Activated CD8-positive, alpha-beta memory T cell treated with anti-CD3 and anti-CD28 coated beads, Interleukin-2, amount 10 ng/mL, durations not matched to agents 7 days and 5 days (primary cell): ENCODE measurements at regions not wholly inside any gene's neighbourhood (a gene's known extent, or its start where the extent isn't known, plus 50 kb on each side); places are given as distances from the start of the nearest gene placed in this dataset.

Experiments used
- ATAC-seq: fragments of 150-1000 bp; cut with Tn5 transposase; one replicate; pipeline ENCODE4 v1.10.0; 2021; ENCODE audit warnings: moderate library complexity
- CTCF ChIA-PET: fragments of 350-600 bp; sonication (Branson Sonifier 250); formaldehyde crosslinking; loops from one replicate; lab custom pipeline; 2021; ENCODE audit warnings: antibody characterized with exemption; lab: Charles Lee
- DNase-seq: peaks from one replicate; pipeline ENCODE4 v3.0.0-alpha.2; 2020
- H3K27ac Mint-ChIP-seq: one replicate; pipeline ENCODE4 v1.8.0; 2021; ENCODE audit warnings: mild to moderate bottlenecking, mixed read lengths
- H3K27me3 Mint-ChIP-seq: one replicate; pipeline ENCODE4 v1.8.0; 2021; ENCODE audit warnings: mixed read lengths
- H3K36me3 Mint-ChIP-seq: one replicate; pipeline ENCODE4 v1.8.0; 2021; ENCODE audit warnings: mild to moderate bottlenecking, mixed read lengths
- H3K4me1 Mint-ChIP-seq: one replicate; pipeline ENCODE4 v1.8.0; 2021; ENCODE audit warnings: mixed read lengths
- H3K4me3 Mint-ChIP-seq: one replicate; pipeline ENCODE4 v1.8.0; 2021; ENCODE audit warnings: mild to moderate bottlenecking, moderate library complexity, mixed read lengths
- H3K9me3 Mint-ChIP-seq: one replicate; pipeline ENCODE4 v1.8.0; 2022; ENCODE audit warnings: low read depth, mixed read lengths

DNA sequence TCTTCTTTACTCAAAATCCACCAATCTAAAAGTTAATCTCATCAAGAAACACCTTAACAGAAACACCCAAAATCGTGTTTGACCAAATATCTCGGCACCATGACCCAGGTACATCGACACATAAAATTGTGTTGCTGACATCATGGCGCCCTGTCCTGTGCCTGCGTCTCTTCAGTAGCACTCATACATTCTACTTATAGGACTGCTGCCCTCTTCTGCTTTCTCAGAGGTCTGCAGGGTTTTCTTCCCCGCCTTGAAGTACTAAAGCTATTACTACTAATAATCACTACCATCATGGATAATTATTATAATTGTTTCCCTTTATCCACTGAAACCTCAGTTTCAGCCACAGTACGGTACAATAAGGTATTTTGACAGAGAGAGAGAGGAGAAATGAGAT is 1403.1 kb upstream of the TENM3 start:
- Mint-ChIP-seq H3K36me3 (no peaks in the 10 kb centered on the region), H3K4me1 (no peaks in the 10 kb centered on the region), H3K27me3 (no peaks in the 10 kb centered on the region), H3K27ac (no peak overlapping the region), H3K9me3 (peaks cover 2% of the 10 kb centered on the region), H3K4me3 (no peak overlapping the region)
- no peak for ATAC-seq
- CTCF ChIA-PET = no interaction called here
- DNase-seq = no peak

DNA sequence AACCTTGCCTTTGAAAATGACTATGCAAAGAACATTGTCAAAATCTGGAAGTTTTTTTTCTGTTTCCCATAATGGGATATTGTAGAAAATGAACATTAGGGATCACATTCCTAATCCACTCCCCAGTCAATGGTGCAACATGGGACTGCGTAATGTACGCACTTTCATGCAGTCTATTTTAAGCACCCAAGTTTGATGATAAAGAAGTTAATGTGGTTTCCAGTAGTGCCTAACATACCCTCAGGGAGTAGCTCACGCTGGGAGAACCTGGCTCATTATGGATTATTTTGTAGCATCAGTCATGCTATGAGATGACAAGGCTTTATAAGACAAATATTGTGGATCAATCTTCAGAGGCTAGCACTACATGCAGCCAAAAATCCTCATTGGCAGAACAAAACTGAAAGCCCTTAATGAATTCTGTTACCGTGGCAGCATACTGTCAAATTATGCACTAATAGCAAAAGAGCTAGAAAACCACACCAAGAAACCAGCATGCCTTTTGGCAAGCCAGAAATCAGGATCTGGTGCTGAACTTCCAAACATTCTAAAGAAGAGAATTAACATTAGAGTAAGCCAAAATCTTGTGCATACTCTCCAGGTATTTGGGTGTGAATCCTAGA is 1392.8 kb upstream of the TENM3 start:
- no peaks in the 10 kb centered on the region for H3K27me3 Mint-ChIP-seq
- DNase-seq (no peak), ATAC-seq (no peak)
- peaks cover 2% of the 10 kb centered on the region for H3K9me3 Mint-ChIP-seq
- no peak overlapping the region for H3K4me3 Mint-ChIP-seq
- CTCF ChIA-PET = no interaction called here
- H3K27ac Mint-ChIP-seq = no peak overlapping the region
- H3K36me3 Mint-ChIP-seq = no peaks in the 10 kb centered on the region
- no peaks in the 10 kb centered on the region for H3K4me1 Mint-ChIP-seq

DNA sequence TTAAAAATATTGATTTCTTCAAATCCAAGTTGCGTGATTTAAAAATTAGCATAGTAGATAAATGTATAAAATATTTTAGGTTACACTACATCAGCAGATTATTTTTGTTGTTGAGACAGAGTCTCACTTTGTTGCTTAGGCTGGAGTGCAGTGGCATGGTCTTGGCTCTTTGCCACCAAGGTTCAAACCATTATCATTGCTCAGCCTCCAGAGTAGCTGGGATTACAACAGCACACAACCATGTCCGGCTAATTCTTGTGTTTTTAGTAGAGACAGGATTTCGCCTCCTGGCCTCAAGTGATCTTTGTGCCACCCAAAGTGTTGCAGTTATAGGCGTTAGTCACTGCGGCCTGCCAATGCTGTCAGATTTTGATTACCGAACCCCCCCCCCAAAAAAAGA is 1390.5 kb upstream of the TENM3 start:
- CTCF ChIA-PET = no interaction called here
- H3K9me3 Mint-ChIP-seq = peaks cover 2% of the 10 kb centered on the region

DNA sequence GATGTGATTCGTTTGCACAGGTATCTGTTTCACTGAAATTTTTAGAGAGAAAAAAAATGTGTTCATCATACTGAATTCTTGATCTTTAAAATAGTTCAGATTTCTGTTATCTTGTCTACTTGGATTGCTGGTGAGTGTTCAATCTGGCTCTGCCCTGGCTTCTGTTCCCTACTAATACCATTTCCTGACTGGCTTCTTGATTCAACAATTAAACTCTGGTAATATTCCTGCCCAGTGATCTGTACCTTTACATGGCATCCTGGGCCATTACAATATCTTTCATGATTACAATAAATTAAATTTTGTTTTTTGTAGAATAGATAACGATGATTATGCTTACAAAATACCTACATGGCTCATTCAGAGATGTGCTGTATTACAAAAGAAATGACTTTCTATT is 1388.0 kb upstream of the TENM3 start:
- no peak overlapping the region for H3K27ac Mint-ChIP-seq
- CTCF ChIA-PET = no interaction called here

More for the DNA sequence above, 1390.5 kb upstream of the TENM3 start:
- no peak for DNase-seq
- H3K4me3 Mint-ChIP-seq = no peak overlapping the region
- no peaks in the 10 kb centered on the region for H3K36me3 Mint-ChIP-seq
- H3K27me3 Mint-ChIP-seq = no peaks in the 10 kb centered on the region
- H3K4me1 Mint-ChIP-seq = no peaks in the 10 kb centered on the region
- no peak overlapping the region for H3K27ac Mint-ChIP-seq
- no peak for ATAC-seq

DNA sequence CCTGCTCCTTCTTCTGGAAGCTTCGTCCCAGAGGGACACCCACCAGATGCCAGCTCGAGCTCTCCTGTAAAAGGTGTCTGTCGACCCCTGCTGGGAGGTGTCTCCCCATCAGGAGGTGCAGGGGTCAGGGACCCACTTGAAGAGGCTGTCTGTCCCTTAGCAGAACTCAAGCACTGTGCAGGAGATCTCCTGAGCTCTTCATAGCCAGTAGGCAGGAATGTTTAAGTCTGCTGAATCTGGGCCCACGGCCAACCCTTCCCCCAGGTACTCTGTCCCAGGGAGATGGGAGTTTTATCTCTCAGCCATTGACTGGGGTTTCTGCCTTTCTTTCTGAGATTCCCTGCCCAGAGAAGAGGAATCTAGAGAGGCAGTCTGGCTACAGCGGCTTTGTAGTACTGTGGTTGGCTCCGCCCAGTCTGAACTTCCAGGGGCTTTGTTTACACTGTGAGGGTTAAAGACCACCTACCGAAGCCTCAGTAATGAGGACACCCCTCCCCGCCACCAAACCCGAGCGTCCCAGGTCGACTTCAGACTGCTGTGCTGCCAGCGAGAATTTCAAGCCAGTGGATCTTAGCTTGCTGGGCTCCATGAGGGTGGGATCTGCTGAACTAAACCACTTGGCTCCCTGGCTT is 1383.0 kb upstream of the TENM3 start:
- no peaks in the 10 kb centered on the region for H3K36me3 Mint-ChIP-seq
- no peaks in the 10 kb centered on the region for H3K27me3 Mint-ChIP-seq
- no peak for ATAC-seq
- no peak overlapping the region for H3K27ac Mint-ChIP-seq
- peaks cover 9% of the 10 kb centered on the region for H3K9me3 Mint-ChIP-seq
- H3K4me1 Mint-ChIP-seq = no peaks in the 10 kb centered on the region
- no peak overlapping the region for H3K4me3 Mint-ChIP-seq
- CTCF ChIA-PET = no interaction called here
- DNase-seq = no peak

More for the DNA sequence above, 1388.0 kb upstream of the TENM3 start:
- H3K27me3 Mint-ChIP-seq = no peaks in the 10 kb centered on the region
- ATAC-seq (no peak), DNase-seq (no peak)
- H3K9me3 Mint-ChIP-seq = peaks cover 2% of the 10 kb centered on the region
- no peak overlapping the region for H3K4me3 Mint-ChIP-seq
- H3K36me3 Mint-ChIP-seq = no peaks in the 10 kb centered on the region
- H3K4me1 Mint-ChIP-seq = no peaks in the 10 kb centered on the region

DNA sequence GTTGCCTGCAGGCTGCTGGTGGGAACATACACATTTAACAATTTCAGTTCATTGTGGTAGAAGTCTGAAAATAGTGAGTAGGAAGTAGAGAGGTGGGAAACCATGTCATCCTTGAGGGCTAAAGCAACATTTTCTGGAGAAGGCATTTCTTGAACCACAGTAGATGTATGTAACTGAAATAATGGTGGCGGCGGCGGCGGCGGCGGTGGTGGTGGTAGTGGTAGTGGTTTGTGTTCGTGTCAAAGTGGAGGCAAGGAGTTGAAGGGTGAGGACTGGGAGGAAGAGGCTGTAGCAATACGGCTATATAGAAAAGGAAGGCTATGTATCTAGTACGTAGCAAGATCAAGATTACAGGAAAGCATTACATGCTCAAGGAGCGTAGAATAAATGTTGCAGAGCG is 1381.6 kb upstream of the TENM3 start:
- H3K27ac Mint-ChIP-seq = no peak overlapping the region
- ATAC-seq (no peak), DNase-seq (no peak)
- H3K9me3 Mint-ChIP-seq = peaks cover 9% of the 10 kb centered on the region
- no peaks in the 10 kb centered on the region for H3K36me3 Mint-ChIP-seq
- H3K4me3 Mint-ChIP-seq = no peak overlapping the region
- H3K27me3 Mint-ChIP-seq = no peaks in the 10 kb centered on the region
- CTCF ChIA-PET = no interaction called here
- H3K4me1 Mint-ChIP-seq = no peaks in the 10 kb centered on the region

DNA sequence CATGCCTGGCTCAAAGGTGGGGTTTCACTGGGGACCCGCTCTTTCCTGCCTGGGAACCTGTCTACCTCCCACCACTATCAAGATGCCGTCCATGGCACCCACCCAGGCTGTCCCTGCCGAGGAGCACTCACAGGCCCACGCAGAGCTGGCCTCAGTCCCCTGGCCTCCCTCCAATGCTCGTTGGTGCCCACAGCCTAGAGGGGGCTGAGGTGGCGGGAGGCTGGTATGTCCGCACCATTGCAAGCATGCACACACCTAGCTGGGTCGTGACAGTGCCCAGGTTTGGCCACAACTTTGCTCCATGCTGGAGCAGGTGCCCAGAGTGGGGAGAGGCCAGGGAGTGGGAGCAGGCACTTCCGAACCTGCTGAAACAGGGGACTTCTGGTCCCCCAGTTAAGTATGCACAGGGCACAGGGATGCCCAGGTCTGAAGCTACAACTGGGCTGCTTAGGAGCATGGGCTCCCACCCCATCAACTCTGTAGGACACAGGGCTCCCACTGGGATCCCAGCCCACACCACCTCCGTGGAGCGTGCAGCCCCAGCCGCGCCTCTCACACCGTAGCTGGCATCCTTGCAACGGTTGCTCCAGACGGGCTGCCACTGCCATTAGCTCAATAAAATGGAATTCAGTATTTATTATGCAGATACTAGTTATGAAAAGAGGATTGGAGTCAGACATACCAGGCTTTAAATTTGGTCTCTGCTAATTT is 1376.1 kb upstream of the TENM3 start:
- no peak for ATAC-seq
- Mint-ChIP-seq H3K4me1 (no peaks in the 10 kb centered on the region), H3K27ac (no peak overlapping the region), H3K9me3 (peaks cover 2% of the 10 kb centered on the region), H3K36me3 (no peaks in the 10 kb centered on the region), H3K27me3 (no peaks in the 10 kb centered on the region), H3K4me3 (no peak overlapping the region)
- no peak for DNase-seq
- CTCF ChIA-PET = no interaction called here

DNA sequence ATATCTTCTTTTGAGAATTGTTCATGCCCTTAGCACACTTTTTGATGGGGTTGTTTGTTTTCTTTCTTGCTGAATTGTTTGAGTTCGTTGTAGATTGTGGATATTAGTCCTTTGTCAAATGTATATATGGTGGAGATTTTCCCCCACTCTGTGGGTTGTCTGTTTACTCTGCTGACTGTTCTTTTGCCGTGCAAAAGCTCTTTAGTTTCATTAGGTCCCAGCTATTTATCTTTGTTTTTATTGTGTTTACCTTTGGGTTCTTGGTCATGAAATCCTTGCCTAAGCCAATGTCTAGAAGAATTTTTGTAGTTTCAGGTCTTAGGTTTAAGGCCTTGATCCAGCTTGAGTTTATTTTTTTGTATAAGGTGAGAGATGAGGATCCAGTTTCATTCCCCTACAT is 1372.6 kb upstream of the TENM3 start:
- ATAC-seq = no peak
- Mint-ChIP-seq H3K27ac (no peak overlapping the region), H3K36me3 (no peaks in the 10 kb centered on the region), H3K4me3 (no peak overlapping the region), H3K9me3 (peaks cover 3% of the 10 kb centered on the region), H3K4me1 (no peaks in the 10 kb centered on the region), H3K27me3 (no peaks in the 10 kb centered on the region)
- CTCF ChIA-PET = no interaction called here
- no peak for DNase-seq

DNA sequence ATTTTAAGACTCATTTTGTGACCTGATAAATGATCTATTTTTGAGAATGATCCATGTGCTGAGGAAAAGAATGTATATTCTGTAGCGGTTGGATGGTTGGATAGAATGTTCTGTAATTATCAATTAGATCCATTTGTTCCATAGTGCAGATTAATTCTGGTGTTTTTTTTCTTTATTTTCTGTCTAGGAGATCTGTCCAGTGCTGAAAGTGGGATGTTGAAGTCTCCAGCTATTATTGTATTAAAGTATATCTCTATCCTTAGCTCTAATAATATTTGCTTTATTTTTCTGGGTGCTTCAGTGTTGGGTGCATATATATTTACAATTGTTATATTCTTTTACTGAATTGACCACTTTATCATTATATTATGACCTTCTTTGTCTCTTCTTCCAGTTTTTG is 1344.9 kb upstream of the TENM3 start:
- DNase-seq = no peak
- no peaks in the 10 kb centered on the region for H3K36me3 Mint-ChIP-seq
- H3K27me3 Mint-ChIP-seq = no peaks in the 10 kb centered on the region
- CTCF ChIA-PET = no interaction called here
- no peak for ATAC-seq
- H3K9me3 Mint-ChIP-seq = no peaks in the 10 kb centered on the region
- H3K27ac Mint-ChIP-seq = no peak overlapping the region
- no peaks in the 10 kb centered on the region for H3K4me1 Mint-ChIP-seq
- H3K4me3 Mint-ChIP-seq = no peak overlapping the region

DNA sequence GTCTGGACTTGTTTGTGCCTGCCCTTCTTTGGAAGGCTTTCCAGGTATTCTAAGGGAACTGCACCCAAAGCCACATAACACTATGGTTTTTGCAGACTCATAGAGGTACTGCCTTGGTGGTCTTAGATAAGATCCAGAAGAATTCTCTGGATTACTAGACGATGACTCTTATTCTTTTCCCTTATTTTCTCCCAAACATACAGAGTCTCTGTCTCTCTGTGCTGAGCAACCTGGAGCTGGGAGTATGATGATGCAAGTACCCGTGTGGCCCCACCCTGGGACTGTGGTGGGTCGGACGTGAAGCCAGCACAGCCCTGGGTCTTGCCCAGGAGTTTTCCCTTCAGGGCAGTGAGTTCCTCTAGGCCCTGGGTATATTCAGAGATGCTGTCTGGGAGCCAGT is 1342.4 kb upstream of the TENM3 start:
- CTCF ChIA-PET = no interaction called here
- DNase-seq (no peak), ATAC-seq (no peak)
- peaks cover 3% of the 10 kb centered on the region for H3K9me3 Mint-ChIP-seq
- no peaks in the 10 kb centered on the region for H3K27me3 Mint-ChIP-seq
- H3K36me3 Mint-ChIP-seq = no peaks in the 10 kb centered on the region
- no peak overlapping the region for H3K4me3 Mint-ChIP-seq
- no peaks in the 10 kb centered on the region for H3K4me1 Mint-ChIP-seq
- no peak overlapping the region for H3K27ac Mint-ChIP-seq

DNA sequence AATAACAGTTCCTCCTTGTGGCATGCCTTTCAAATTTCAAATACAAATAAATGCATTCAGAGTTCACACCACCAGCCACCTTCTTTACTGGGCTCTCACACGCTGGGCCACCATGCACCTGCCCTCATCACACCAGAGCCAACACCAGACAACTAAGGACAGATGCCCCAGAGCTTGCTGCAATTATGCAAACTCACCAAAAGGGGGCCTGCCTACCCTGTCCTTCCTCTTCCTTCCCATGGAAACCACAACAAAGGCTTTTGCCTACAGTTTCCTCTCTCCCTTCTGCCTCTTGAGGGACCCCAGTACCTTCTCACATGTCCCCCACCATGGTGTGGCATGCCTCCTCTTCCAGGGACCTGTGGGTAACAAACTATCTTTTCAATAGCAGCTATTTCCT is 1333.9 kb upstream of the TENM3 start:
- ATAC-seq (no peak), DNase-seq (no peak)
- Mint-ChIP-seq H3K9me3 (peaks cover 3% of the 10 kb centered on the region), H3K27me3 (no peaks in the 10 kb centered on the region), H3K4me1 (no peaks in the 10 kb centered on the region), H3K36me3 (no peaks in the 10 kb centered on the region), H3K27ac (no peak overlapping the region), H3K4me3 (no peak overlapping the region)
- CTCF ChIA-PET = no interaction called here

DNA sequence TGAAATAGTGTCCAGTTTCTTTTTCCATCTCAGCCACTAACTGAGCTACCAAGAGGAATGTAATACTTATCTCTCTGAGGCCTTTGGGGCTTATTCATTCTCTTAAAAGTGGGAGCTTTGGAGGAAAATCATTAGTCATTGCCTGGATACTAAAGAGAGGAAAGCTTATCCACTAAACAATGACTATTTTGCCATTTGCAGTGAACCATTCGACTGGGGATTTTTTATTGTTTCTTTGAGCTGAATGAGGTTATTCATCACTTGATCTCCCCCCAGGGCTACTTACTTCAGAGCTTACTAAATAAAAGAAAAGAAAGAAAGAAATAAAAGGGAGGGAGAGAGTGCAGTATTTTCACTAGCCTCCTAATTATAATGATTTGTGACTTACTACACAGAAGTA is 1329.5 kb upstream of the TENM3 start:
- Mint-ChIP-seq H3K4me1 (no peaks in the 10 kb centered on the region), H3K36me3 (no peaks in the 10 kb centered on the region), H3K4me3 (no peak overlapping the region), H3K9me3 (no peaks in the 10 kb centered on the region), H3K27ac (no peak overlapping the region), H3K27me3 (no peaks in the 10 kb centered on the region)
- CTCF ChIA-PET = no interaction called here
- no peak for ATAC-seq
- no peak for DNase-seq

DNA sequence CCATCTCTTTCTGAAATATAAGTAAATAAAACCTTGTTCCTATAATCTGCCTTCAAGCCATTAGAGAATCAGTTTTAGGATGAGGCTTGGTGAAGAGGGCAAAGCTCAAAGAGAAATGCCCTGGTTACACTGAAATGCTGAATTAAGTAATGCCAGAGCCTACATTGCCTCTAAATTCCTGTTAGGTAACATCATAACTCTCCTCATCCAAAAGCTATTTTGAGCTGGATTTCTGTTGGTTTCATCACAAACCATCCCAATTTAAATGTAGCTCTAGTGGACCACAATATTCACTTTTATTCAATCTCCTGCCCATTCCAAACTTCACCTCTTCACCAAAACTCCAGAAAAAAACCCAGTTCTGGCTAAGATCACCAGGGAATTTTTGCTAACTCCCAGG is 1319.7 kb upstream of the TENM3 start:
- no peak for ATAC-seq
- CTCF ChIA-PET = no interaction called here
- no peak for DNase-seq
- Mint-ChIP-seq H3K27ac (no peak overlapping the region), H3K4me1 (no peaks in the 10 kb centered on the region), H3K4me3 (no peak overlapping the region), H3K36me3 (no peaks in the 10 kb centered on the region), H3K27me3 (no peaks in the 10 kb centered on the region), H3K9me3 (peaks cover 3% of the 10 kb centered on the region)

DNA sequence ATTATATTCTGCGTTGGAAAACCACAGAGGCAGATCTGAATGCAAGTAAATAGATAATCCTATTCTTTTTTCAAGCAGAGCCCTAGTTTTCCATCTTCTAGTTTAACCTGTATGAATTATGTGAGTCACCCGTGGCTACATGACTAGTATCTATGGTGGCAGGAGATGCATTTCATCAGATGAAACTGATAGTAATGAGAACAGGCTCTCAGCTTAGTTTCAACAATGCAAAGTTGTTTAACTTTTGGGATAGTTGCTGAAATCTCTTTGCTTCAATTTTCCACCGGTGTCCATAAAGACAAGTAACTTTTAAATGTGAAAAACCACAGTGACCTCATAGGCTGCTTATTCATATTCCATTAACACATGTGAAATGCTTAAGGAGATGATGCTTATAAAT is 1317.4 kb upstream of the TENM3 start:
- Mint-ChIP-seq H3K36me3 (no peaks in the 10 kb centered on the region), H3K4me3 (no peak overlapping the region), H3K9me3 (peaks cover 3% of the 10 kb centered on the region), H3K27ac (no peak overlapping the region), H3K27me3 (no peaks in the 10 kb centered on the region), H3K4me1 (no peaks in the 10 kb centered on the region)
- no peak for ATAC-seq
- CTCF ChIA-PET = no interaction called here
- DNase-seq = no peak
